ENCODE measurements at regions not wholly inside any gene's neighbourhood (a gene's known extent, or its start where the extent isn't known, plus 50 kb on each side); places are given as distances from the start of the nearest gene placed in this dataset.

DNA sequence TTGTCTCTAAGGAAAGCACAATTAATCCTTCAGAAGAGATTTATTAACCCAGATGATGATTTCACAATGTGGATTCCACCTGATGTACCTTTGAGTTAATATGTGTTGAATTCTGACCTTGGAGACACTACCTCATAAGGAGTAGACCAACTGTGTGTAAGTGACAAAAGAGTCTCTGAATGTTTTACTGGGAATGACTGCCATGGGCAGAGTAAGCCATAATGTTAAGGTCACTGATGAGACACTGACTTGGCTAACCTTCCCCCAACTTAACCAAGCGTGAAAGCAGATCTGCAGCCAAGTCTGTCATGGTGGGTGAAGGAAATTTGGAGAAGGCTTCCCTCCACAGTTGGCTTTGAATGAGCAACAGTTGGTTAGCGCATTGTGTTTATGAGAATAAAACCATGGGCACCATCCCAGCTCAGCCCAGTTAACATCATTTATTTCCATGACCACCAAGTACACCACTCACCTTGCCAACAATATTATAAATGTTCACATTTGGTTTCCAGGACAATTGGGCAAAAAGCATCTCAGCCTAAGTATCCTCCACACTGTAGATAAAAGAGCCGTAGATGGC lies 618.5 kb downstream of the KCNJ2 start:
- Histone ChIP-seq H3K9me3 (ENCODE audit: control insufficient read depth, insufficient read depth, low read length) (no peaks in the 10 kb centered on the region), H3K9ac (ENCODE audit: low read depth, low read length) (no peak overlapping the region), H3K18ac (ENCODE audit: low read depth, low read length) (no peak overlapping the region), H3K4me3 (ENCODE audit: insufficient read depth, low read depth, low read length) (no peak overlapping the region), H3K9me1 (ENCODE audit: insufficient read depth, low read length) (no peaks in the 10 kb centered on the region), H2AK9ac (replicated peaks; ENCODE audit: low read depth, low read length, poor library complexity) (no peak overlapping the region), H4K91ac (ENCODE audit: insufficient read depth, low read depth, low read length) (no peak overlapping the region), H3K56ac (ENCODE audit: extremely low read depth, insufficient read depth, low read length) (no peak overlapping the region), H3K14ac (replicated peaks; ENCODE audit: low read depth, low read length) (no peak overlapping the region), H3K4me1 (ENCODE audit: control insufficient read depth, insufficient read depth, low read length) (no peaks in the 10 kb centered on the region), H2AFZ (replicated peaks; ENCODE audit: low read length, poor library complexity) (no peak overlapping the region), H3K79me1 (ENCODE audit: low read depth in 1 of 2, low read length in 2 of 2) (no peaks in the 10 kb centered on the region), H3K23ac (ENCODE audit: low read depth, low read length) (no peak overlapping the region), H4K5ac (ENCODE audit: low read depth, low read length) (no peak overlapping the region), H2BK20ac (ENCODE audit: low read depth, low read length) (no peak overlapping the region), H4K20me1 (ENCODE audit: insufficient read depth, low read length) (no peaks in the 10 kb centered on the region), H4K8ac (ENCODE audit: low read depth in 2 of 2, low read length in 2 of 2) (no peak overlapping the region), H3K27me3 (ENCODE audit: control insufficient read depth, insufficient read depth, low read length) (no peaks in the 10 kb centered on the region), H2AK5ac (ENCODE audit: low read depth, low read length) (no peak overlapping the region), H2BK120ac (ENCODE audit: low read depth, low read length) (no peak overlapping the region), H3K27ac (ENCODE audit: insufficient read depth, low read length) (no peak overlapping the region), H2BK15ac (ENCODE audit: low read depth, low read length) (no peak overlapping the region), H3K36me3 (ENCODE audit: control insufficient read depth, insufficient read depth, low read length) (no peaks in the 10 kb centered on the region), H3K4me2 (ENCODE audit: low read depth, low read length) (no peak overlapping the region), H3K4ac (ENCODE audit: low read depth, low read length) (no peak overlapping the region), H2BK5ac (ENCODE audit: low read depth, low read length, poor library complexity, severe bottlenecking) (no peak overlapping the region)
- dilution Hi-C loops (cut with HindIII; ENCODE audit: low sequenced_read_pairs, unreplicated experiment) (no loop called here), in situ Hi-C loops (cut with MboI; ENCODE audit: low sequenced_read_pairs) (loop anchor here (25.0 kb wide), 1 partner anchor 674 kb away; no protein-coding TSS in a partner anchor), intact Hi-C loops (cut with micrococcal nuclease) (no loop called here)
- DNase-seq (no peak), ATAC-seq (ENCODE audit: low read depth) (no peak)
- POLR2A ChIA-PET (ENCODE audit: unreplicated experiment): no interaction called here
- no TSS peak for BruUV-seq (replicated peaks)
- TF ChIP-seq MAFK (IDR thresholded peaks at IDR 0.05; ENCODE audit: low read depth, low read length): no peak
- TF ChIP-seq FOS (IDR thresholded peaks at IDR 0.05; ENCODE audit: low read depth, low read length): no peak
- TF ChIP-seq SMC3 (IDR thresholded peaks at IDR 0.05; ENCODE audit: low read depth, low read length): no peak
- no peak for TF ChIP-seq CHD1 (IDR thresholded peaks at IDR 0.05; ENCODE audit: low read depth, low read length)
- TF ChIP-seq RFX5 (IDR thresholded peaks at IDR 0.05; ENCODE audit: low read depth, low read length): no peak
- TF ChIP-seq MXI1 (IDR thresholded peaks at IDR 0.05; ENCODE audit: borderline replicate concordance, low read depth, low read length): no peak
- TF ChIP-seq NFE2L2 (IDR thresholded peaks at IDR 0.05; ENCODE audit: low read depth, low read length): no peak
- TF ChIP-seq, protein P1, sequence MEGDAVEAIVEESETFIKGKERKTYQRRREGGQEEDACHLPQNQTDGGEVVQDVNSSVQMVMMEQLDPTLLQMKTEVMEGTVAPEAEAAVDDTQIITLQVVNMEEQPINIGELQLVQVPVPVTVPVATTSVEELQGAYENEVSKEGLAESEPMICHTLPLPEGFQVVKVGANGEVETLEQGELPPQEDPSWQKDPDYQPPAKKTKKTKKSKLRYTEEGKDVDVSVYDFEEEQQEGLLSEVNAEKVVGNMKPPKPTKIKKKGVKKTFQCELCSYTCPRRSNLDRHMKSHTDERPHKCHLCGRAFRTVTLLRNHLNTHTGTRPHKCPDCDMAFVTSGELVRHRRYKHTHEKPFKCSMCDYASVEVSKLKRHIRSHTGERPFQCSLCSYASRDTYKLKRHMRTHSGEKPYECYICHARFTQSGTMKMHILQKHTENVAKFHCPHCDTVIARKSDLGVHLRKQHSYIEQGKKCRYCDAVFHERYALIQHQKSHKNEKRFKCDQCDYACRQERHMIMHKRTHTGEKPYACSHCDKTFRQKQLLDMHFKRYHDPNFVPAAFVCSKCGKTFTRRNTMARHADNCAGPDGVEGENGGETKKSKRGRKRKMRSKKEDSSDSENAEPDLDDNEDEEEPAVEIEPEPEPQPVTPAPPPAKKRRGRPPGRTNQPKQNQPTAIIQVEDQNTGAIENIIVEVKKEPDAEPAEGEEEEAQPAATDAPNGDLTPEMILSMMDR (conservative IDR thresholded peaks at IDR 0.05; ENCODE audit: low read depth, low read length): no peak
- no peak for TF ChIP-seq MAZ (IDR thresholded peaks at IDR 0.05; ENCODE audit: borderline replicate concordance, low read depth, low read length)
- TF ChIP-seq RAD21 (IDR thresholded peaks at IDR 0.05; ENCODE audit: low read length): no peak
- TF ChIP-seq, protein P2, sequence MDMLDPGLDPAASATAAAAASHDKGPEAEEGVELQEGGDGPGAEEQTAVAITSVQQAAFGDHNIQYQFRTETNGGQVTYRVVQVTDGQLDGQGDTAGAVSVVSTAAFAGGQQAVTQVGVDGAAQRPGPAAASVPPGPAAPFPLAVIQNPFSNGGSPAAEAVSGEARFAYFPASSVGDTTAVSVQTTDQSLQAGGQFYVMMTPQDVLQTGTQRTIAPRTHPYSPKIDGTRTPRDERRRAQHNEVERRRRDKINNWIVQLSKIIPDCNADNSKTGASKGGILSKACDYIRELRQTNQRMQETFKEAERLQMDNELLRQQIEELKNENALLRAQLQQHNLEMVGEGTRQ (IDR thresholded peaks at IDR 0.05; ENCODE audit: low read depth, low read length): no peak
- TF ChIP-seq BHLHE40 (IDR thresholded peaks at IDR 0.05; ENCODE audit: low read depth, low read length): no peak
- TF ChIP-seq, protein P3, sequence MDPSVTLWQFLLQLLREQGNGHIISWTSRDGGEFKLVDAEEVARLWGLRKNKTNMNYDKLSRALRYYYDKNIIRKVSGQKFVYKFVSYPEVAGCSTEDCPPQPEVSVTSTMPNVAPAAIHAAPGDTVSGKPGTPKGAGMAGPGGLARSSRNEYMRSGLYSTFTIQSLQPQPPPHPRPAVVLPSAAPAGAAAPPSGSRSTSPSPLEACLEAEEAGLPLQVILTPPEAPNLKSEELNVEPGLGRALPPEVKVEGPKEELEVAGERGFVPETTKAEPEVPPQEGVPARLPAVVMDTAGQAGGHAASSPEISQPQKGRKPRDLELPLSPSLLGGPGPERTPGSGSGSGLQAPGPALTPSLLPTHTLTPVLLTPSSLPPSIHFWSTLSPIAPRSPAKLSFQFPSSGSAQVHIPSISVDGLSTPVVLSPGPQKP (IDR thresholded peaks at IDR 0.05; ENCODE audit: borderline replicate concordance, low read depth, low read length): no peak
- TF ChIP-seq CEBPB (IDR thresholded peaks at IDR 0.05; ENCODE audit: low read depth, low read length): no peak
- no peak for TF ChIP-seq RCOR1 (IDR thresholded peaks at IDR 0.05; ENCODE audit: insufficient replicate concordance, low read length)
- WGBS, 2 experiments (ENCODE audit: extremely low coverage in 2 of 2, insufficient read length in 1 of 2): no CpG with 5 or more reads among the region's 3 CpGs
- CTCF ChIA-PET: interaction anchor here (0.5 kb wide), 1 partner anchor 58 kb away, joined by 4 read pairs; no protein-coding TSS in a partner anchor

All from IMR-90 (cell line).